IPS-15b (cell line): ENCODE measurements at regions not wholly inside any gene's neighbourhood (a gene's known extent, or its start where the extent isn't known, plus 50 kb on each side); places are given as distances from the start of the nearest gene placed in this dataset.
"Not testable (repeated sequence)": the region's sequence is repeated elsewhere in the genome, so short reads cannot be mapped to it uniquely, and the experiment has no call there.

Source experiments
- H3K27me3 ChIP-seq: one replicate; pipeline ENCODE4 v1.6.1; 2013; ENCODE audit warnings: low read length; ENCODE audit not compliant: control insufficient read depth, insufficient read depth
- H3K36me3 ChIP-seq: one replicate; pipeline ENCODE4 v1.6.1; 2013; ENCODE audit warnings: low read length; ENCODE audit not compliant: control insufficient read depth, insufficient read depth
- H3K4me1 ChIP-seq: one replicate; pipeline ENCODE4 v1.6.1; 2013; ENCODE audit warnings: mild to moderate bottlenecking, low read length; ENCODE audit not compliant: control insufficient read depth, insufficient read depth
- H3K4me3 ChIP-seq: one replicate; pipeline ENCODE4 v1.5.1; 2013; ENCODE audit warnings: low read depth, low read length
- H3K9ac ChIP-seq: one replicate; pipeline ENCODE4 v1.6.1; 2013; ENCODE audit warnings: low read depth, mild to moderate bottlenecking, low read length
- H3K9me3 ChIP-seq: one replicate; pipeline ENCODE4 v1.6.1; 2013; ENCODE audit warnings: mild to moderate bottlenecking, low read length; ENCODE audit not compliant: control insufficient read depth, insufficient read depth

DNA sequence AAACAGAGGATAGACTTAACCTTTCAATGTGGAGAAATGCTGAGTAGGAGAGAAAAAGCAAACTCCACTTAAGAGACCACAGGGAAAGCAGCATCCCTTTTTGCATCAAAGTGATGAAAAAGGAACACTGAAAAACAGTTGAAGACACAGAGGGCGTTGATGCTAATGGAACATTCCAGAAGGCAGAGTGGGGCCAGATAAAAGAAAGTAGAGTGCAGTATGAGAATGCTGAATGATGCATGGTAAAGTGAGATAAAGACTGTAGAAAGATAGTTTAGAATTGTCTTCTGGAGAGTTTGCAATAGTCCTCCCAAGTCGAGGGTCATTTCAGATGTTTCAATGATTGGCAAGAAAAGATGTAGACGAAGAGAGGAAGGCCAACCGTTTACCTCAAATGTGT lies 574.3 kb downstream of the PRR16 start:
- H3K9me3 ChIP-seq = no peaks in the 10 kb centered on the region
- H3K36me3 ChIP-seq = no peaks in the 10 kb centered on the region
- no peaks in the 10 kb centered on the region for H3K27me3 ChIP-seq
- H3K4me3 ChIP-seq = no peak overlapping the region
- H3K4me1 ChIP-seq = no peaks in the 10 kb centered on the region
- no peak overlapping the region for H3K9ac ChIP-seq

DNA sequence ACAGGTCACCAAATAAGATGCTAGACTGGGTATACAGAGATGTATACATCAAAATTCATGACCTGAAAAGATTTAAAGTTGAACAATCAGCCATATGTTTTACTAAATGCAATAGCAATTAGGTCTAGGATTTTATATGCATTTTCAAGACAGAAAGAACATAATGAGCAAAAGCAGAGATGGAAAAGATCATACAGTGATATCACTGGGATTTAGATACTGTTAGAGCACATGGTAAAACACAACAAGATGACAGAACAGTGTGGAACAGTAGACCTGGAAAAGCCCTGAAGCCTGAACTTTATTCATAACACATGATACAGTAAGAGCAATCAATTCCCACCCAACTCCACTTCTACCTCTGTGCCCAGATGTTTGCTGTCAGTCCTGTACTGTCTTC lies 585.9 kb downstream of the PRR16 start:
- no peak overlapping the region for H3K9ac ChIP-seq
- H3K4me1 ChIP-seq = no peaks in the 10 kb centered on the region
- H3K9me3 ChIP-seq = no peaks in the 10 kb centered on the region
- no peak overlapping the region for H3K4me3 ChIP-seq
- no peaks in the 10 kb centered on the region for H3K36me3 ChIP-seq
- H3K27me3 ChIP-seq = no peaks in the 10 kb centered on the region

DNA sequence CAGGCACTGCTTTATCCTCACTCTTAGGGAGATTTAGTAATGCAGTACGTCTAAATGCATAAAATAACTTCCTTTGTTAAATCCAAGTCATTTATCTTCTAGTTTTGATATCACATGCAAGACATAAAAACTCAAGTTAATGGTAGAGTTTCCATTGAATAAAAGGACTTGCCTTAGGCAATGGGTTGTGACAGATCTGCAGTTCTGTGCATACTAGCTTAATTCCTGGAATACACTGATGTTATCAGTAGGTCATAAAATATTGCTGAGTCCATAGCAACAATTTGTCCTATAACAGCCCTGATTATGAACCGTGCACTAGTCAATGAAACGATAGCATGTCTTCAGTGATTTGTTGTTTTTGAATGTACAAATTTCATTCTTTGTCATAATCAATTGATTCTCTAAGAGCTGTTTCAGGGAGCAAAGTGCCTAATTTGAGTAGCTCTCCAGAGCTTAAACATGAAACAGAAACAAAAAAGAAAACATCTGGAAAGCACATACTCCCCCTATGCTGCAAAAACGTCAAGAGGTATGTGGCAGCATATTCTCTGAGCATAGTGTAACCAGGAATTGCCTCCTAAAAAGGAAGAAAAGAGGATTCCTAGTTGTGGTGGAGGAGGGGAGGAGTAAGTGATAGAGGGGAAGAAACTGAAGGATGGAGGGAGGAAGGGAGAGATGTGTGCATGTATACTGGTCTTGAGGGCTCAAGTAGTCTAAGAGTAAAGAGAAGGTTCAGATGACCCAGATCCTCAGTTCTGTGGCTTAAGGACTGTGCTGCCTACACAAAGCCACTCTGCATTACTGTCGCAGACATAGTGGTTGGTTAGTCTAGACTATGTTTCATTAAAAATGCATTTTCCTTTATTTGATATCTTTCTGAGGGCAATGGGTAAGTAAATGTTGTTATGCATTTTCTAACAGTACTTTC lies 589.2 kb downstream of the PRR16 start:
- H3K36me3 ChIP-seq = no peaks in the 10 kb centered on the region
- no peaks in the 10 kb centered on the region for H3K9me3 ChIP-seq
- H3K4me3 ChIP-seq = no peak overlapping the region
- H3K27me3 ChIP-seq = no peaks in the 10 kb centered on the region
- H3K9ac ChIP-seq = no peak overlapping the region
- H3K4me1 ChIP-seq = no peaks in the 10 kb centered on the region

DNA sequence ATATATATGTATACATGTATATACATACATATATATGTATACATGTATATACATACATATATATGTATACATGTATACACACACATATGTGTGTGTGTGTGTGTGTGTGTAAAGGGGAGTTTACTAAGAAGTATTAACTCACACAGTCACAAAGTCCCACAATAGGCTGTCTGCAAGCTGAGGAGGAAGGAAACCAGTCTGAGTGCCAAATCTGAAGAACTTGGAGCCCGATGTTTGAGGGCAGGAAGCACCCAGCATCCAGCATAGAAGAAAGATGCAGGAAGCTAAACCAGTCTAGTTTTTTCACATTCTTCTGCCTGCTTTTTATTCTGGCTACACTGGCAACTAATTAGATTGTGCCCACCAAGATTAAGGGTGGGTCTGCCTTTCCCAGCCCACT lies 591.5 kb downstream of the PRR16 start:
- Histone ChIP-seq H3K36me3 (no peaks in the 10 kb centered on the region), H3K27me3 (no peaks in the 10 kb centered on the region), H3K4me1 (no peaks in the 10 kb centered on the region), H3K9me3 (no peaks in the 10 kb centered on the region), H3K4me3 (no peak overlapping the region), H3K9ac (no peak overlapping the region)

DNA sequence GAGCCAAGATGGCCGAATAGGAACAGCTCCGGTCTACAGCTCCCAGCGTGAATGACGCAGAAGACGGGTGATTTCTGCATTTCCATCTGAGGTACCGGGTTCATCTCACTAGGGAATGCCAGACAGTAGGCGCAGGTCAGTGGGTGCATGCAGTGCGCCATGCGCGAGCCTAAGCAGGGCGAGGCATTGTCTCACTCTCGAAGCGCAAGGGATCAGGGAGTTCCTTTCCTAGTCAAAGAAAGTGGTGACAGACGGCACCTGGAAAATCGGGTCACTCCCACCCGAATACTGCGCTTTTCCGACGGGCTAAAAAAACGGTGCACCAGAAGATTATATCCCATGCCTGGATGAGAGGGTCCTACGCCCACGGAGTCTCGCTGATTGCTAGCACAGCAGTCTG lies 600.1 kb downstream of the PRR16 start:
- not testable (repeated sequence) for H3K36me3 ChIP-seq, H3K9ac ChIP-seq, H3K4me1 ChIP-seq, H3K9me3 ChIP-seq, H3K27me3 ChIP-seq
- peak overlapping the region; percentile 52 for H3K4me3 ChIP-seq

DNA sequence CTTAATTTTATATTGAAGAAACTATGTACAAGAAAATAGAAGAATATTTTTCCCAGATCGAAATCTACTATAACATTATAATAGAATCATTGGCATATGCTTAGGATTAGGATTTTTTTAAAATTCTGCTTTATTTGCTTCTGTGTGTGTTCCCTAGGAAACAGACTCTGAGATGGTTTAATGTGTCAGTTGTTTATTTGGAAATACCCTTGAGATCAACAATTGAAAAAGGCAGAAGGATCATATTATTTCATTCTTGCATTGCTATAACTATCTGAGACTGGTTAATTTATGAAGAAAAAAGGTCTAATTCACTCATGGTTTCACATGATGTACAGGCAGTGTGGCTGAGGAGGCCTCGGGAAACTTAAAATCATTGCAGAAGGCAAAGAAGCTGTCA lies 622.6 kb downstream of the PRR16 start:
- H3K9ac ChIP-seq = no peak overlapping the region
- H3K4me1 ChIP-seq = no peaks in the 10 kb centered on the region
- H3K9me3 ChIP-seq = no peaks in the 10 kb centered on the region
- no peaks in the 10 kb centered on the region for H3K36me3 ChIP-seq
- H3K4me3 ChIP-seq = no peak overlapping the region
- H3K27me3 ChIP-seq = no peaks in the 10 kb centered on the region

DNA sequence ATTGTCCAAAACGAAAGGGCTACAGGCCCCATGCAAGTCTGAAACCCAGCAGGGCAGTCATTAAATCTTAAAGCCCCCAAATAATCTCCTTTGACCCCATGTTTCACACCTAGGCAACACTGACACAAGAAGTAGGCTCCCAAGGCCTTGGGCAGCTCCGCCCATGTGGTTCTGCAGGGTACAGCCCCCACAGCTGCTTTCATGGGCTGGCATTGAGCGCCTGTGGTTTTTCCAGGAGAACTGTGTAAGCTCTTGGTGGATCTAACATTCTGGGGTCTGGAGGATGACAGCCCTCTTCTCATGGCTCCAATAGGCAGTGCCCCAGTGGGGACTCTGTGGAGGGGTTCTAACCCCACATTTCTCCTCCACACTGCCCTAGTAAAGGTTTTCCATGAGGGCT lies 623.5 kb downstream of the PRR16 start:
- Histone ChIP-seq H3K9me3 (no peaks in the 10 kb centered on the region), H3K4me1 (no peaks in the 10 kb centered on the region), H3K36me3 (no peaks in the 10 kb centered on the region), H3K9ac (no peak overlapping the region), H3K27me3 (no peaks in the 10 kb centered on the region), H3K4me3 (no peak overlapping the region)

DNA sequence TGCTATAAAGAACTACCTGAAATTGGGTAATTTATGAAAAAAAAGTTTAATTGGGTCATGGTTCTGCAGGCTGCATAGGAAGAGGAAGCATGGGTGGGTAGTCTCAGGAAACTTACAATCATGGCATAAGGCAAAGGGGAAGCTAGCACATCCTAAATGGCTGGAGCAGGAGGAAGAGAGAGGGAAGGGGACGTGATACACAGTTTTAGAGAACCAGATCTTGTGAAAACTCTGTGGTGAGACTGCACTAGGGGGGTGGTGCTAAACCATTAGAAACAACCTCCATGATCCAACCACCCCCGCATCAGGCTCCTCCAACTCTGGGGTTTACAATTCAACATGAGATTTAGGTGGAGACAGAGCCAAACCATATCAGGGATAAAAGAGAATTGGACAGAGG lies 624.2 kb downstream of the PRR16 start:
- H3K27me3 ChIP-seq = no peaks in the 10 kb centered on the region
- H3K36me3 ChIP-seq = no peaks in the 10 kb centered on the region
- no peaks in the 10 kb centered on the region for H3K9me3 ChIP-seq
- no peak overlapping the region for H3K4me3 ChIP-seq
- H3K4me1 ChIP-seq = no peaks in the 10 kb centered on the region
- no peak overlapping the region for H3K9ac ChIP-seq

DNA sequence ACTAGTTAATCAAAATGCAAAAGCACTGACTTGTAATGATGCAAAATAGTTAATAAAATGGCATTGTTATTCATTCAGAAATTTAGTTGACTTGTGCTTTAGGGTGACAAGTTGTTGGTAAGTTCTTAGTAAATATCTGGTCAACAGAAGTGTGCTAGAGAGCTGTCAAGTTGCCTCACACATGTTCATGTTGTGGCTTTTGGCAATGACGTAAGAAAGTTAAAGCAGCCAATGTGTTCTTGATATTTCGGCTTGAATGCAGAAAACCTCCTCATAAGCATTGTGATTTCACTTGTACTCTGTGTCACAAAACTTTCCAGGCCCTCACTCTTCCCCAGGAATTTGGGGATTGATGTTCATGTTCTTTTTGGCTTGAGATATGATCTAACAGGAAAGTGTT lies 626.7 kb downstream of the PRR16 start:
- Histone ChIP-seq H3K4me3 (no peak overlapping the region), H3K4me1 (no peaks in the 10 kb centered on the region), H3K9me3 (no peaks in the 10 kb centered on the region), H3K9ac (no peak overlapping the region), H3K27me3 (no peaks in the 10 kb centered on the region), H3K36me3 (no peaks in the 10 kb centered on the region)

DNA sequence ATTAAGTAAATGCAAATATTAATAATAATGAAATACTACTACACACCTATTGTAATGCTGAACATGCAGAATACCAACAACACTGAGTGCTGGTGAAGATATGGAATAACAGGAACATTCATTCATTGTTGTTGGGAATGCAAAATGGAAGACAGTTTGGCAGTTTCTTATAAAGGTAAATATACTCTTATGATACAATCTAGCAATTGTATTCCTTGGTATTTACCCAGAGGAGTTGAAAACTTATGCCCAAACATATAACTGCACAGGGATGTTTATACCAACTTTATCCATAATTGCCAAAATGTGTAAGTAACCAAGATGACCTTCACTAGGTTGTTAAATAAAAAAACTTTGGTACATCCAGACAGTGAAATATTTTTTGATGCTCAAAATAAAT lies 636.8 kb downstream of the PRR16 start:
- Histone ChIP-seq H3K4me1 (no peaks in the 10 kb centered on the region), H3K36me3 (no peaks in the 10 kb centered on the region), H3K9me3 (no peaks in the 10 kb centered on the region), H3K27me3 (no peaks in the 10 kb centered on the region), H3K4me3 (no peak overlapping the region), H3K9ac (no peak overlapping the region)

DNA sequence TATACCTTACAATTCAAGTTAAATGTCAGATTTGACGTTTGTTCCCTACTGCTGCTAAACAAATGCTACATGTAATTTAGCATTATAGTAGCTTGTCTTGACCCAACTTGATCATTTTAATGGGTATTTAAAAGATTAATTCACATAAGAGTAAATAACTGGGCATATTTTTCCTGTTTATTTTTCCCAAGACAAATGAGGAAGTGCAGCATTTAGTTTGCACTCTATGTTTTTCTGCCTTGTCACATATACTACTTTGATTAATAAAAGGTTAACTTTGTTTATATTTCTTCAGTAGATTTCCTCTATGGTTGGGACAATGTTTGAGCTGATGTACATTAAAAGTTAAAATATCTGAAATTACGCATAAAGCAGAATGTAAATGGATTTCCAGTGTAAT lies 641.8 kb downstream of the PRR16 start:
- Histone ChIP-seq H3K9me3 (no peaks in the 10 kb centered on the region), H3K9ac (no peak overlapping the region), H3K27me3 (no peaks in the 10 kb centered on the region), H3K36me3 (no peaks in the 10 kb centered on the region), H3K4me1 (no peaks in the 10 kb centered on the region), H3K4me3 (no peak overlapping the region)
